Activated naive CD4-positive, alpha-beta T cell treated with anti-CD3 and anti-CD28 coated beads for 36 hours (primary cell): ENCODE measurements at regions not wholly inside any gene's neighbourhood (a gene's known extent, or its start where the extent isn't known, plus 50 kb on each side); places are given as distances from the start of the nearest gene placed in this dataset.
"Not testable (repeated sequence)": the region's sequence is repeated elsewhere in the genome, so short reads cannot be mapped to it uniquely, and the experiment has no call there.

Source experiments
- CTCF ChIA-PET: fragments of 350-600 bp; sonication (Branson Sonifier 250); formaldehyde crosslinking; loops from one replicate; lab custom pipeline; 2021; ENCODE audit warnings: antibody characterized with exemption; lab: Charles Lee
- DNase-seq: peaks from one replicate; pipeline ENCODE4 v3.0.0-alpha.2; 2020
- H3K27ac Mint-ChIP-seq: one replicate; pipeline ENCODE4 v1.8.0; 2021; ENCODE audit warnings: mild to moderate bottlenecking, mixed read lengths
- H3K27me3 Mint-ChIP-seq: one replicate; pipeline ENCODE4 v1.8.0; 2021; ENCODE audit warnings: low read depth, mixed read lengths
- H3K36me3 Mint-ChIP-seq: one replicate; pipeline ENCODE4 v1.8.0; 2021; ENCODE audit warnings: low read depth, mixed read lengths
- H3K4me1 Mint-ChIP-seq: one replicate; pipeline ENCODE4 v1.8.0; 2021; ENCODE audit warnings: low read depth, mixed read lengths
- H3K4me3 Mint-ChIP-seq: one replicate; pipeline ENCODE4 v1.8.0; 2021; ENCODE audit warnings: mild to moderate bottlenecking, moderate library complexity, mixed read lengths
- H3K9me3 Mint-ChIP-seq: one replicate; pipeline ENCODE4 v1.8.0; 2021; ENCODE audit warnings: mixed read lengths
- intact Hi-C: fragments of 100-400 bp; cut with micrococcal nuclease; formaldehyde crosslinking; loops from one replicate; pipeline ENCODE4 v1.15.1; 2023

DNA sequence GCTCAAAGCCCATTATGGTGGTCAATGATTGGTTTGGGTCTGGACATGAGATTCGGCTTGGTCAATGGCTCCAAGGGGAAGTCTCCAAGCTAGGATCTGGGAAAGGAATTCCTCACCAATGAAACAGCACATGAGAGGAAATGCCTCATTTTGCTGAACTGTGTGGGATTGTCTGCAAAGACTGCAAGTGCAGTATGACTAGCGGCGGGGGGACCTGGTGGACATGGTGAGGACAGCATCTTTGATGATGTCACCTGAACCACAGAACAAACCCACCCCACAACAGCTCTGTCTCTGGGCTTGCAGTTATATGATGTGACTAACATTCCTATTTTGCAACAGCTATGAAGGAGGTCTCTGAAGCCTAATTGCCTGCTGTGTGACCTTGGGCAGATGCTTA lies 50.6 kb upstream of the NKD1 start:
- H3K36me3 Mint-ChIP-seq = no peaks in the 10 kb centered on the region
- CTCF ChIA-PET = interaction anchor here (1.0 kb wide), 1 partner anchor 308 kb away, joined by 3 read pairs; no protein-coding TSS in a partner anchor
- H3K27me3 Mint-ChIP-seq = no peaks in the 10 kb centered on the region
- DNase-seq = no peak
- no peaks in the 10 kb centered on the region for H3K4me1 Mint-ChIP-seq
- H3K27ac Mint-ChIP-seq = no peak overlapping the region
- no peak overlapping the region for H3K4me3 Mint-ChIP-seq
- intact Hi-C loops = no loop called here
- no peaks in the 10 kb centered on the region for H3K9me3 Mint-ChIP-seq

DNA sequence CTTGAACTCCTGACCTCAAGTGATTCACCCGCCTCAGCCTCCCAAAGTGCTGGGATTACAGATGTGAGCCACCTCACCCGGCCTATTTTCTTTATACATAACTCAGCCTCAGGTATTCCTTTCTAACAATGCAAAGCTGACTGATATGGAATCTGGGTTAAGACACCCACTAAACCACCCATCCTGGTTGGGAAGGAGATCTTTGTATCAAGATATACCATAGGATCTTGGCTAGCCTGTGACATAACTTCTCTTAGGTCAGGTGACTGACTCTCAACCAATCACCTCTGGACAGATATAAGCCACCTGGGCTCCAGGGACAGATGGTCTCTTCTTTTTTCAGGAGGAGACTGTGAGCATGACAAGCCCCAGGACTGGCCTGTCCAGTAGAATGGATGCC lies 51.2 kb upstream of the NKD1 start:
- Mint-ChIP-seq H3K4me3 (no peak overlapping the region), H3K9me3 (no peaks in the 10 kb centered on the region), H3K36me3 (no peaks in the 10 kb centered on the region), H3K27ac (no peak overlapping the region), H3K4me1 (no peaks in the 10 kb centered on the region), H3K27me3 (no peaks in the 10 kb centered on the region)
- intact Hi-C loops = no loop called here
- CTCF ChIA-PET = interaction anchor here (1.0 kb wide), 1 partner anchor 309 kb away, joined by 3 read pairs; no protein-coding TSS in a partner anchor
- no peak for DNase-seq

DNA sequence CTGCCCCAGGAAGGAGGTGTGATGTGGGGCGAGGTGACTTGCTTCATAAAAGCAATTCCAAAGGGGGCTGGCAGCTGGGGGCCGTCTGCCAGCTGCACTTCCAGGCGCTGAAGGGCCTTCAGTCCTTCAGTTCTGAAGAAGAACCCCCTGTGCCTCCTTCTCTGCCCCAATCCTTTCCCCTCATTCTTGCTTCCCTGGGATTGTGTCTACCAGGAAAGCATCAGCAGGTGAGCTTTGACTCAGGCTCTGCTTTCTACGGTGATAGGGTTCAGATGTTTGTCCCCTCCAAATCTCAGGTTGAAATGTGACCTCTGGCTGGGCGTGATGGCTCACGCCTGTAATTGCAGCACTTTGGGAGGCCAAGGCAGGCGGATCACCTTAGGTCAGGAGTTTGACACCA lies 52.5 kb upstream of the NKD1 start:
- CTCF ChIA-PET = no interaction called here

DNA sequence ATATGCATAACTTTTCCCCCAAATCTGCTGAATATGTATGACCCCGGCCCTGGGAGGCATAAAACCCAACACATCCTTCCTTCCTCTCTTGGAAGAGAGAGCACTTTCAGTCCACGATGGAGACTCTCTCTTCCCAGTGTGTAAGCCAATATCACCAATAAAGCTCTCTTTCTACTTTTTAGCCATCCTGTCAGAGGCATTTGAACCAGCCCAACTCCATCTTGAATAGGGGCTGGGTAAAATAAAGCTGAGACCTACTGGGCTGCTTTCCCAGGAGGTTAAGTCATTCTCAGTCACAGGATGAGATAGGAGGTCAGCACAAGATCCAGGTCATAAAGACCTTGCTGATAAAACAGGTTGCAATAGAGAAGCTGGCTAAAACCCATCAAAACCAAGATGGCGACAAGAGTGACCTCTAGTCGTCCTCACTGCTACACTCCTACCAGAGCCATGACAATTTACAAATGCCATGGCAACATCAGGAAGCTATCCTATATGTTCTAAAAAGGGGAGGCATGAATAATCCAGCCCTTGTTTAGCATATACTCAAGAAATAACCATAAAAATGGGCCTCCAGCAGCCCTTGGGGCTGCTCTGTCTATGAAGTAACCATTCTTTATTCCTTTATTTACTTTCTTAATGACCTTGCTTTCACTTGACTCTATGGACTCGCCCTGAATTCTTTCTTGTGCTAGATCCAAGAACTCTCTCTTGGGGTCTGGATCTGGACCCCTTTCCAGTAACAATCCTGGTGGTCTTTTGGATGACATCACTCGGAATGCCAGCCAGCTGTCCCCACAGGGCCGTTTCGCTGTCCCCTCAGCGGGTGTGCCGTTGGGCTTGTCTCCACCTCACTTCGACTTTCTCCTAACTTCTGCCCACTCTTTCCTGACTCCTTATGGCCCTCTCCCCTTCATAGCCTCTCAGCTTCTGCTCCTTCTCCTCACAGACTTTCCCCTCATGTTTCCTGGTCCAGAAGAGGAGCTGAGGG lies 53.4 kb upstream of the NKD1 start:
- CTCF ChIA-PET = interaction anchor here (0.8 to 1.3 kb wide), 2 partner anchors 12 to 150 kb away, joined by 3 to 4 read pairs; no protein-coding TSS in a partner anchor
- intact Hi-C loops = no loop called here
- H3K27ac Mint-ChIP-seq = no peak overlapping the region
- no peaks in the 10 kb centered on the region for H3K4me1 Mint-ChIP-seq
- no peaks in the 10 kb centered on the region for H3K27me3 Mint-ChIP-seq
- DNase-seq = no peak
- no peaks in the 10 kb centered on the region for H3K36me3 Mint-ChIP-seq
- H3K4me3 Mint-ChIP-seq = no peak overlapping the region
- H3K9me3 Mint-ChIP-seq = no peaks in the 10 kb centered on the region

More for the DNA sequence above, 52.5 kb upstream of the NKD1 start:
- H3K27ac Mint-ChIP-seq = no peak overlapping the region
- H3K4me3 Mint-ChIP-seq = no peak overlapping the region
- no peaks in the 10 kb centered on the region for H3K9me3 Mint-ChIP-seq
- no peaks in the 10 kb centered on the region for H3K36me3 Mint-ChIP-seq
- DNase-seq = no peak
- H3K27me3 Mint-ChIP-seq = no peaks in the 10 kb centered on the region
- intact Hi-C loops = no loop called here
- no peaks in the 10 kb centered on the region for H3K4me1 Mint-ChIP-seq

DNA sequence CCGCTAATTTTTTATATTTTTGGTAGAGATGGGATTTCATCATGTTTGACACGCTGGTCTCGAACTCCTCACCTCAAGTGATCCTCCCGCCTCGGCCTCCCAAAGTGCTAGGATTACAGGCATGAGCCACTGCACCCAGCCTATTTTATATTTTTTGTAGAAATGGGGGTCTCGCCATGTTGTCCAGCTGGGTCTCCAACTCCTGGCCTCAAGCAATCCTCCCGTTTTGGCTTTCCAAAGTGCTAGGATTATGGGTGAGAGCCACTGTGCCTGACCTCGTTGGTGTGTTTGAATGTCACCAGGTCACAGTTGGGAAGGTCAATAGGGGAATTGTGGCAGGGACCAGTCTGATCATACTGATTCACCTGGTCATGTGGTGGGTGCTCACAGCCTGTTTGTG lies 56.7 kb upstream of the NKD1 start:
- Mint-ChIP-seq H3K27me3 (no peaks in the 10 kb centered on the region), H3K9me3 (no peaks in the 10 kb centered on the region), H3K36me3 (no peaks in the 10 kb centered on the region), H3K27ac (no peak overlapping the region), H3K4me1 (no peaks in the 10 kb centered on the region), H3K4me3 (no peak overlapping the region)
- no peak for DNase-seq
- CTCF ChIA-PET = no interaction called here
- intact Hi-C loops = no loop called here

DNA sequence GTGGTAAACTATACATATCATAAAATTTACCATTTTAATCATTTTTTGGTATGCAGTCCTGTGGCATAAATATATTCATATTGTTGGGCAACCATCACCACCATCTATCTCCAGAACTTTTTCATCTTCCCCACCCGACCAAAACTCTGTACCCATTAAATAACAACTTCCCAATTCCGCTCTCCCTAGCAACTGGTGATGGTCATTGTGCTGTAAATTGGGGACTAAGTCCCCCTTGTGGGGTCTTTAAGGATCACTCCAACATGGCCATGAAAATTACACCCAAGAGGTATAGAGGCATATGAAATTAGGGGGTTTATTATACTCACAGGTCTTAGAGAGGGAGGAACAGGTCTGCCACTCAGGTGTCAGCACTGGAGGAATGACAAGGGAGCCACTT lies 57.4 kb upstream of the NKD1 start:
- Mint-ChIP-seq H3K9me3 (no peaks in the 10 kb centered on the region), H3K27me3 (no peaks in the 10 kb centered on the region), H3K4me3 (no peak overlapping the region), H3K36me3 (no peaks in the 10 kb centered on the region), H3K4me1 (no peaks in the 10 kb centered on the region), H3K27ac (no peak overlapping the region)
- CTCF ChIA-PET = no interaction called here
- intact Hi-C loops = no loop called here
- no peak for DNase-seq

DNA sequence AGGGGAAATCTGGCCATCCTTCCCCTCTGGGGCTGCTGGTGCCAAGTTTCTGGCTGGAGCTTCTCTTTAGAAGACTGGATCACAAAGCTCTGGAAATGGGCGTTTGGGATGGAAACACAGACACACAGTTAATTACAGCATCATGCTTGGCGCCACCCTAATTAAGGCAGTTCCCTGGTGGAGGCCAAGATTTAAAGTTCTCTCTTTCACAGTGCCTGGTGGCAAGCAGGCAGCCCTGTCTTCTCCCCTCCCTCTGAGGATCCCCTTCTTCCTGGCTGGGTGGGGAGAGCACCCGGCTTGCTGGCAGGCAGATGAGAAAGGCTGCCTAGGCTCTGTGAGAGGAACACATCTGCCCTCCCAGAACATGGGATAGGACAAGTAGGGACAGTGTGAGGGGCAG lies 59.0 kb upstream of the NKD1 start:
- Mint-ChIP-seq H3K36me3 (no peaks in the 10 kb centered on the region), H3K4me3 (no peak overlapping the region), H3K27me3 (no peaks in the 10 kb centered on the region), H3K4me1 (no peaks in the 10 kb centered on the region), H3K27ac (no peak overlapping the region), H3K9me3 (peaks cover 5% of the 10 kb centered on the region)
- no peak for DNase-seq
- CTCF ChIA-PET = no interaction called here
- intact Hi-C loops = no loop called here

DNA sequence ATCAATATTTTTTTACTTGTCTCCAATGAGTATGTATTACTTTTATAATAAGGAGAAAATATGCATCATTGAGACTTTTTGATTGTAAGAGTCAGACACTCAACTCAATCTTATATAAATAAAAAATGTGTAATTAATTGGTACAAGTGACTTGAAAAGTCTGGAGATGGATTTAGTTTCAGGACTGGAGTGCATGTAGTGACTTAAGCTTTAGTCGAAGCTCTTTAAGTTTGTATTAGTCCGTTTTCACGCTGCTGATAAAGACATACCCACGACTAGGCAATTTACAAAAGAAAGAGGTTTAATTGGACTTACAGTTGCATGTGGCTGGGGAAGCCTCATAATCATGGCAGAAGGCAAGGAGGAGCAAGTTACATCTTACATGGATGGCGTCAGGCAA lies 60.7 kb upstream of the NKD1 start:
- peaks cover 5% of the 10 kb centered on the region for H3K9me3 Mint-ChIP-seq
- intact Hi-C loops = no loop called here
- H3K4me3 Mint-ChIP-seq = no peak overlapping the region
- H3K27me3 Mint-ChIP-seq = no peaks in the 10 kb centered on the region
- no peaks in the 10 kb centered on the region for H3K4me1 Mint-ChIP-seq
- H3K36me3 Mint-ChIP-seq = no peaks in the 10 kb centered on the region
- H3K27ac Mint-ChIP-seq = no peak overlapping the region
- CTCF ChIA-PET = interaction anchor here (1.0 kb wide), 1 partner anchor 63 kb away, joined by 4 read pairs; no protein-coding TSS in a partner anchor
- no peak for DNase-seq

DNA sequence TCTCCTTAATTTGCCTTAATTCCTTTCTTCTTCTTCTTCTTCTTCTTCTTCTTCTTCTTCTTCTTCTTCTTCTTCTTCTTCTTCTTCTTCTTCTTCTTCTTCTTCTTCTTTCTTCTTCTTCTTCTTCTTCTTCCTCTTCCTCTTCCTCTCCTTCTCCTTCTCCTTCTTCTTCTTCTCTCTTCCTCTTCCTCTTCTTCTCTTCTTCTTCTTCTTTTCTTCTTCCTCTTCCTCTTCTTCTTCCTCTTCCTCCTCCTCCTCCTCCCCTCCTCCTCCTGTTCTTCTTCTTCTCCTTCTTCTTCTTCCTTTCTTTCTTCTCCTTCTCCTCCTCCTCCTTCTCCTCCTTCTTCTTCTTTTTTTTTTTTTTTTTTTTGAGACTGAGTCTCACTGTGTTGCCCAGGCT lies 62.0 kb upstream of the NKD1 start:
- H3K4me3 Mint-ChIP-seq, H3K36me3 Mint-ChIP-seq, H3K9me3 Mint-ChIP-seq, H3K27me3 Mint-ChIP-seq, DNase-seq, H3K4me1 Mint-ChIP-seq, H3K27ac Mint-ChIP-seq, intact Hi-C loops: not testable (repeated sequence)
- CTCF ChIA-PET = interaction anchor here (1.1 kb wide), 1 partner anchor 179 kb away, joined by 3 read pairs; no protein-coding TSS in a partner anchor

DNA sequence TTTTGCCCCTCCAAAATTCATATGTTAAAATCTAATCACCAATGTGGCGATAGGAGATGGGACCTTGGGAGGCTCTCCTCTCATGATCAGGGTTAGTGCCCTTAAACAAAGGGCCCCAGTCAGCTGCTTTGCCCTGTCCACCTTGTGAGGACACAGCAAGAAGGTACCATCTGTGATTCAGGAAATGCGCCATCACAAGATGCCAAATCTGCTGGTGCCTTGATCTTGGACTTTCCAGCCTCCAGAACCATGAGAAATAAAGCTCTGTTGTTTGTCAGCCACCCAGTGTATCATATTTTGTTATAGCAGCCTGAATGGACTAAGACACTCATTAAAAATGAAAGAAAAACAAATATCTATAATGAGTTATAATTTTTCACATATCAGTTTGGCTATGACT lies 63.0 kb upstream of the NKD1 start:
- H3K27ac Mint-ChIP-seq = no peak overlapping the region
- H3K27me3 Mint-ChIP-seq = no peaks in the 10 kb centered on the region
- no peak for DNase-seq
- H3K4me3 Mint-ChIP-seq = no peak overlapping the region
- intact Hi-C loops = no loop called here
- H3K4me1 Mint-ChIP-seq = no peaks in the 10 kb centered on the region
- no peaks in the 10 kb centered on the region for H3K36me3 Mint-ChIP-seq
- CTCF ChIA-PET = interaction anchor here (1.1 to 1.4 kb wide), 2 partner anchors 112 to 180 kb away, joined by 3 read pairs; no protein-coding TSS in a partner anchor
- peaks cover 5% of the 10 kb centered on the region for H3K9me3 Mint-ChIP-seq

DNA sequence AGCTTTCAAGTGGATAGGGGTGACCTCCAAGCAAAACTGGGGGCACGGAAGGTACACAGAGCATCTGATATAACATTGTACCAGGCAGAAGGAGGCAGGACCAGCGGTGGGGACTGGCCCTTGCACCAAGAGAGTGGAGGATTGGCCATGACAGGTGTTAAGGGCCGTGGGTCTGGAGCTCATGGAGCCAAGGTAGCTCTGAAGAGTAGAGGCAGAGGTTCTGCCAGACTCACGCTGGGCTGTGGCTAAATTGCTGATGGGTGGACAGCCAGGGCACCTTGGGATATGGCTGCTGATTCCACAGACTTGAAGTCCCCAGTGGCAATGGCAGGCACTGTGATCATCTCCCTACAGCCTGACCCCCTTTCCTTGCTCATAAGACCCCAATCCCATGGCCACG lies 65.9 kb upstream of the NKD1 start:
- no peak for DNase-seq
- Mint-ChIP-seq H3K9me3 (peaks cover 5% of the 10 kb centered on the region), H3K27ac (no peak overlapping the region), H3K4me3 (no peak overlapping the region), H3K36me3 (no peaks in the 10 kb centered on the region), H3K4me1 (no peaks in the 10 kb centered on the region), H3K27me3 (no peaks in the 10 kb centered on the region)
- intact Hi-C loops = no loop called here
- CTCF ChIA-PET = interaction anchor here (0.7 kb wide), 1 partner anchor 23 kb away, joined by 3 read pairs; no protein-coding TSS in a partner anchor

DNA sequence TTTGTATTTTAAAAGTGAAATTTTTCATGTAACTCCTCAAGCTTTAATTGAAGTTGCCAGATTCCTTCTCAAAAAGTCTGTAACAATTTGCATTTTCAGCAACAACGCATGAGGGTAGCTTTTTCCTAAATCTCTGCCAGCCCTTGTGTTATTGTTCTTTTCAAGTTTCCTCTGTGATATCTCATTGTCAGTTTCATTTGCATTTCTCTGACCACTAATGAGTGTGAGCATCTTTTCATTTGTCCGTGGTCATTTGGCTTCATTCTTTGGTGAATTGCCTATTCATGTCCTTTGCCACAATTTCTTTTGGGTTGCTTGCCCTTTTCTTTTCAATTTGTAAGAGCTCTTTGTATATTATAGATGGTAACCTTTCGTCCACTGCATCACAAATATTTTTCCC lies 68.0 kb upstream of the NKD1 start:
- H3K4me3 Mint-ChIP-seq = no peak overlapping the region
- CTCF ChIA-PET = no interaction called here

DNA sequence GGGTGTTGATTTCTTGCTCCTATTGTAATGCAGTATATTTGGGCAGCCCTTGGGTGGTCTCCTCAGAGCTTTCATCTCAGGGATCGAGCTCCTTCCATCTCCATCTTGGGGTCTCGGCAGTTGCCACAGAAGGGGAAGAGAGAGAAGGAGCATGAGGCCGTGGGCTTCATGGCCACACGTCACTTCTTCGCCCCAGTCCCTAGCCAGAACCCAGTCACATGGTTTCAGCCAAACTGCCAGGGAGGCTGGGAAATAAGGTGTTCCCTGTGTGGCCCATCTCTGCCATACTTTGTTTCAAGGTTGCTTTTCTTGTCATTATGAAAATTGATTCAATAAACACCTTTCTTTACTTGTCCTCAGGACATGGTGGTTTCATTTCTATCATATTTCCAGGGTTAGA lies 68.4 kb upstream of the NKD1 start:
- no peaks in the 10 kb centered on the region for H3K36me3 Mint-ChIP-seq
- no peaks in the 10 kb centered on the region for H3K9me3 Mint-ChIP-seq
- no peak for DNase-seq
- no peaks in the 10 kb centered on the region for H3K27me3 Mint-ChIP-seq
- no peak overlapping the region for H3K4me3 Mint-ChIP-seq
- CTCF ChIA-PET = no interaction called here
- H3K4me1 Mint-ChIP-seq = peaks cover 3% of the 10 kb centered on the region
- intact Hi-C loops = no loop called here
- no peak overlapping the region for H3K27ac Mint-ChIP-seq

More for the DNA sequence above, 68.0 kb upstream of the NKD1 start:
- no peak for DNase-seq
- peaks cover 4% of the 10 kb centered on the region for H3K9me3 Mint-ChIP-seq
- H3K4me1 Mint-ChIP-seq = no peaks in the 10 kb centered on the region
- intact Hi-C loops = no loop called here
- no peaks in the 10 kb centered on the region for H3K36me3 Mint-ChIP-seq
- H3K27ac Mint-ChIP-seq = no peak overlapping the region
- H3K27me3 Mint-ChIP-seq = no peaks in the 10 kb centered on the region
